DMS153 (cell line): ENCODE measurements at regions not wholly inside any gene's neighbourhood (a gene's known extent, or its start where the extent isn't known, plus 50 kb on each side); places are given as distances from the start of the nearest gene placed in this dataset.

ENCODE experiments used
- DNase-seq: peaks from one replicate; lab custom pipeline; 2025; lab: John Stamatoyannopoulos, UW

DNA sequence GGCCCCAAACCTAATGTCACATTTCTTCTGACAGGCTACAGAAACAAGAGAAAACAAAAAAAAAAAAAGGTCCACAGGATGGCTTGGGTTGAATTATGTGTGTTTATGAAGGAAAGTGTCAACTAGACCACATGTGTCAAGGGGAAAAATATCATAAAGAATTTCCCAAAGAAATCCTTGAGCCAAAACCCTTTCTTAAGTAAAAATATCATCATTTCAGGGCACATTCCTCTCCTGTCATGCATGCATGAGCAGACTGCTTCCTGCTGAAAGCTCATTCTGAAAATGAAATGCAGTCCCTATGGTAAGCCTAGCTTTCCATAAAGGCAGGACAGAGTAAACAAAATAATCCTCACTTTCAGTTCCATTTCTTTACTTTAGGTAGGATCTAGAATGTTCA is 85.7 kb upstream of the RBBP8 start:
- DNase-seq: no peak

DNA sequence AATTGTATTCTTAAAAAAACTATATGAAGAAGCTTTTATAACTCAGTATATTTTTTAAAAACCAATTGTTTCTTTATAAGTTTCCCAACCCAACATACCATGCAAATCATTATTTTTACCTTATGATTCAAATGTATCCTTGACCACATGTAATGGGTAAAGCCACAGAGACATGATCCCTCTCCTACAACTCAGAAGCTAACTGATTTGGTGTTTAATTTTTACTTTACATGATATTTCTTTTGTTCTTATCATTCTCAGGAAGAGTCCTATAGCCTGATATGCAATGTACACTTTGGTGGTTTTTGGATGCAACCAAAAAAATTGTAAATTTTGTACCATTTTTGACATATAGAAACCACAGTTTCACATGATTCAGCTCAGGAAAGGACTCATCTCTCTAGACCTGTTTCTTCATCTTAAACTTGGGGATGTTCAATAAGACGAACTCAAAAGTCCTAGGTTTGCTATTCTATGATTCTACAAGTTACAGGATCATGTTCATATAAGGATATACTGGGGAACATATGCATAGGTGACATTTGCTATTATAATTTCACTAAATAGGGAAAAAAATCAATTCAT is 85.2 kb upstream of the RBBP8 start:
- DNase-seq: no peak

DNA sequence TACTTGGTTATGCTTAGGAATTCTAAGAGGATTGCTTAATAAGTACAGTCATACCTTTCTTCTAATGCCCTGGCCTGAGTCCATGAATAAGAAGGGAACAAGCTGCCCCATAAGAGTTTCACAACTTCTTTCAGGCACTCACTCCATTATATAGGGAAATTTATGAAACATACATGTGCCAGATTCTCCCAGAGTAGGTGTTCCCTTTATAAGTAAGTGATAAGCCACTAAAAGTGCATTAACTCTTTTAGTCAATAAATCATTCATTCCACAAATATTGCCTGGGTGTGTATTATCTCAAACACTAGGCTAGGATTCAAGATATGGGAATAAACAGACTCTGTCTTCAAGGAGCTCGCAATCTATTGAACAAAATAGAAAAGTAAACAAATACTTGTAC is 84.5 kb upstream of the RBBP8 start:
- DNase-seq: no peak

DNA sequence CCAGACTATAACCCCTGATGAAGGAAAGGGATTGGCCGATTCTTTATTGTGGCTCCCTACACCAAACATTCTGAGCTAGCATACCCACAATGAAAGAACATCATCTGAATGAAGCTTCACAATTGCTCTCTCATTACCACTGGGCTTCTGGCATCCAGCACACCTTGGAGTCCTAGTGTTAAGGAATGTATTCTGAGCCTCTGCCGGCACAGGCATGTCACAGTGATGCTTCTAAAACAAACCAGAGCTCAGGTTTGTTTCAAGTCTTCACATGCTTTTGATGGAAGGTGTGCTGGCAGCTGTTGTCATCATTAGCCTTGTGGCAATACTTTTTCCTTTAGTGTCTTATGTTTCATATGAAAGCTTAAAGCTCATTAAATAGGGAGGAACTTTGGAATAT is 76.3 kb upstream of the RBBP8 start:
- no peak for DNase-seq

DNA sequence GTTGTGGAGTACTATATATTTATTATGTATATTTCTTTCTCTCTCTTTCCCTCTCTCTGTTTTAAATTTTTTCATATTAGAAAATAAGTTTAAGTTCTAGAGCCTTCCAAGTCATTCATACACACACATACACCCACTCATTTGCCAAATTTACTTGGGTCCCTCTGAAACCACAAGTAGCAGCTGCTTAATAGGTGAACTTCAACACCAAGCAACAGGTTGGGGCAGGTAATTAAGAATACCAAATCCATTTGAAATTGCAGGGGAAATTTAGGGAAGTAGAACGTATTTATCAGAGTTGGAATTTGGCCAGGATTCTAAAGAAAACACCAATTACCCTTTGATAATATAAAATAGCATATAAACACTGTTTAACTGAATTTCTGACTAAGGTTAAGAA is 75.0 kb upstream of the RBBP8 start:
- no peak for DNase-seq

DNA sequence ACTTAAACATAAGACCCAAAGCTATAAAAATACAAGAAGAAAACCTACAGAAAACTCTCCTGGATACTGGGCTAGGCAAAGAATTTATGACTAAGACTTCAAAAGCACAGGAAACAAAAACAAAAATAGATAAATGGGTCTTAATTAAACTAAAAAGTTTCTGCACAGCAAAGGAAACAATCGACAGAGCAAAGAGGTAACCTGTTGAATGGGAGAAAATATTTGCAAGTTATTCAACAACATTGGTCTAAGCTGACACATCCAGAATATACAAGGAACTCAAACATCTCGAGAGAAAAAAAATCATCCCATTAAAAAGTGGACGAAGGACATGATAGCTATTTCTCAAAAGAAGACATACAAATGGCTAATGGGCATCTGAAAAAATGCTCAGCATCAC is 72.3 kb upstream of the RBBP8 start:
- DNase-seq: no peak

DNA sequence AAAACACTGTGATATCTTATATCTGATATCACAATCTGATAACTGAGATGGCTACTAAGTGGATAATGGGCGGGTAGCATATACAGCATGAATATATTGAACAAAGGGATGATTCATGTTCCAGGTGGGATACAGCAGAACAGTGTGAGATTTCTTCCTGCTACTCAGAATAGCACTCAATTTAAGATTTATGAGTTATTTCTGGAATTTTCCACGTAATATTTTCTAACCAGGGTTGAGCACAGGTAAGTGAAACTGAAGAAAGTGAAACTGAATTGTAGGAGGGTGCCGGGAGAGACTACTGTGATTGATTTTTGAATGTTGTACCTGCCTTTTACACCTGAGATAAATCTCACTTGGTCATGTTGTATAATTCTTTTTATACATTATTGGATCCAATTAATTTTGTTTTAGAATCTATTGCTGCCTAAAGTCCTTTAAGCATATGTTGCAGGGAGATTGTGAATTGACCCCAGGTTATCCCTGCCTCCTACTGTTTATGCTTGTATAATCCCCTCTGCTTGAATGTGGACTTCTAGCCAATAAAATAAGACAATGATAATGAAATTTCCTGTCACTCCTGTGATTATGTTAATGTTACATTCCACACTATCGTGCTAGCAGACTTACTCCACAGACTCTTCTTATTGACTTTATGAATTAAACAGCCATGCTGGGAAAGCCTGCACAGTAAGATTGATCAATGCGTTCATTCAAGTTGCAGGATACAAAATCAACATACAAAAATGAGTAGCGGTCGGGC is 67.6 kb upstream of the RBBP8 start:
- DNase-seq: no peak

DNA sequence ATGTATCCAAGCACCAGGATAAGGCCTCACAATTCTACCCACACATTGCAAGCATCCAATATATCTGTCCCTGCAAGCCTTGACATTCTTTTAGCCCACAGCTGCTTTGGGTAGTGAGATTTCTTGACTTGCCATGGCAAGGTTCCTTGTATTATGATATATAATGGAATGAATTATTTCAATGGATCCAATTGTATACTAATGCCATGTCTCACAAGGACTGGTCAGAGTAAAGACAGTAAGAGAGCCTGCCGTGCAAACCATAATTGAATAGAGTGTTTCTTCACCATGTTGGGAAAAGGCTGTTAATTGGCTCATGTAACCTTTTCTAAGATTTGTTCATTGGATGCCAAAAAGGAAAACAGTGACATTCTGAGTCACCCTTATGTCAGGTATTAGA is 64.3 kb upstream of the RBBP8 start:
- no peak for DNase-seq

DNA sequence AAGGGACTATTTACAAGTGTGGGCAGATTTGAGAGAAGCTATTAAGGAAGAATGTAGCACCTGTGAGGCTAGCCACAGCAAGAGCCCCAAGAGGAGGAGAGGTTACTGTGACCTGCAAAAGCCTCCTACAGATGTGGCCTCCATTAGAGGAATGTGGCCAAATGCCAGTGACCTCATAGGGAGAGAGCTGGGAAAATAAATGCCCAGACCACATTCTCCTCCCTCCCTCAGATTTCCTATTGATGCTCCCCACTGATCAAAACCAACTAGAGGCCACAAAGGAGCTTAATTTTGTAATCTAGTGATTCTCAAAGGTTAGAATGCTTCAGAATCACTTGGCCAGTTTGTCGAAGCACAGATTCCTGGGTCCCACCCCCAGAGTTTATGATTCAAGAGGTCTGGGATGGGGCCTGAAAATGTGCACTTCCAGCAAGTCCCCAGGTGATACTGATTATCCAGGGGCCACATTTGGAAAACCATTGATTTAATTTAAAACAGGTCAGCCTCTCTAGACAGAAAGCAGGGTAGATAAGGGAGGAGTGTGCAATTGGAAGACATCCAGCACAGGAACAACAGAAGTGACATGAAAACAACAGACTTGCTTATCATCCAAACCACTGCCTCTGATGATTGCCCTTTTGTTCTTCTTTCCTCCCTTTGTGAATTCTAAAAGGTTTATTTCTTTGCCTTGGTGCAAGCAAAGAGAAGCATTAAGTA is 61.2 kb upstream of the RBBP8 start:
- no peak for DNase-seq

DNA sequence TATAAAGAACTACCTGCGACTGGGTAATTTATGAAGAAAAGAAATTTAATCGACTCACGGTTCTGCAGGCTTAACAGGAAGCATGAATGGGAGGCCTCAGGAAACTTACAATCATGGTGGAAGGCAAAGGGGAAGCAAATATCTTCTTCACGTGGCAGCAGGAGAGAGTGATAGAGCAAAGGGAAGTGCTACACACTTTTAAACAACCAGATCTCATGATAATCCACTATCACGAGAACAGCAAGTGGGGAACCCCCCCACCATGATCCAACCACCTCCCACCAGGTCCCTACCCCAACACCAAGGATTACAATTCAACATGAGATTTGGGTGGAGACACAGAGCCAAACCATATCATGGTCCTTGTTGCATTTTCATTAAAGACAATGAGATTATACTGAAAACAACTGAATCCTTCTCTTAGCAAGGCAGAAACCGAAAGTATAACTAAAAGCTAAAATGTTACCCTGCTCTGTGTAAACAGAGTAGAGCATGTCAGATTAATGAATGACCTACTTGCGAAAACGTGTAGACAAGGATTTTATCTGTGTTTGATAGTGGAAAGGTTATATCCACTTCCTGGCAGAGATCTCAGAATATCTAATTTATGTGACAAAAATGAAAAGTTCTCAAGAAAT is 60.1 kb upstream of the RBBP8 start:
- DNase-seq: peak; percentile 3

DNA sequence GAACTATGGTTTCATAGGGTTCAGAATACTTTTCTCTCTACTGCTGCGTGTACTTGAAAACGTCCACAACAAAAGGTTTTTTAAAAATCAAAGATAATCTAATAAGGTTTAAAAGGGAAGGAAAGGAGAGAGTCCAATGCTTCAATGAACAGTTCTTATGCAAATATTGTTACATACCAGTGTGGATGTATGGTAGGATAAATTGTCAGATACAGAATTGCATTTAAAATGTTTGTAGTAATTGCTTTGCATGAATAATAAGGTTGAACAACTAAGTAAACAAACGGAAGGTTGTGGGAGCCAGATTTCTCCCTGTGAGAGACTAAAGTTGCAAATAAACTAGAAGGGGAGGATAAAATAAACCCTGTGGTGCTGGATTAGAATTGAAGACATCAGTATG is 53.8 kb upstream of the RBBP8 start:
- DNase-seq: no peak

DNA sequence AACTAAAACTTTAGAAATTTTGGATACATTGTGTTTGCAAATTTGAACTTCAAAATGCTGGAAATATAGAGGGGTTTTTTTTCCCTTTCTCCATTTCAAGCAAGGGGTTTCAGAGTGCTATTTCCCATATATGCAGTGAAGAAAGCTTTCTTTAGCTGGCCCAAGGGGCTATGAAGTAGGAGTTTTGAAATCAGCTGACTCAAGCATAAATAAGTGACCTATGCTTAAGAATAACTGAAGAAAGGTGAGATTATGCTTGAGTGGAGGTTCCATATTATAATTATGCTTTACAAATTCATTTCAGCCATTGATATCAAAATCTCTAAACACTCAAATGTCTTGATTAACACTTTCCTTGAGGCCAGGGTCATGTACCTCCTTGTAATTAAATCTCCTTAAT is 51.0 kb upstream of the RBBP8 start:
- no peak for DNase-seq

DNA sequence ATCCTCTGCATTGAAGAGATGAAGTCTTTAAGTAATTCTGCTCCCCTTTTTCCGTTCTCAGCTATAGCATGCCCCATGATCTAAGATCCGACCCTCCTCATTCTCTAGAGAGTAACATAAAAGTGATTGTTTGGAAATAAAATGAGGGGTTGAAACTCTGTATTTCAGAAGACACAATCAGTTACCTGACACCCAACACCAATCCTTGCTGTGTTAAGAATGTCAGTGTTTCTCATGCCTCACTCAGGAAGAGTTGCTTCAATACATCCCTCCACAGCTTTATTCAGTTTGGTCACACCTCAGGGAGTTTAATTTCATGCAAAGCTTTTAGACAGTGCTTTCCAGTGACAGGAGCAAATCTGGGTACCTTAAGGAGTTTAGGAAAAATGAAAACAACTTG is 49.9 kb upstream of the RBBP8 start:
- DNase-seq: no peak
